IPS-NIHi7 (cell line): ENCODE measurements at regions not wholly inside any gene's neighbourhood (a gene's known extent, or its start where the extent isn't known, plus 50 kb on each side); places are given as distances from the start of the nearest gene placed in this dataset.
"Not testable (repeated sequence)": the region's sequence is repeated elsewhere in the genome, so short reads cannot be mapped to it uniquely, and the experiment has no call there.

Experiments
- DNase-seq: peaks from one replicate; pipeline ENCODE4 v3.0.0; 2012; ENCODE audit warnings: mixed read lengths; ENCODE audit errors: extremely low spot score

DNA sequence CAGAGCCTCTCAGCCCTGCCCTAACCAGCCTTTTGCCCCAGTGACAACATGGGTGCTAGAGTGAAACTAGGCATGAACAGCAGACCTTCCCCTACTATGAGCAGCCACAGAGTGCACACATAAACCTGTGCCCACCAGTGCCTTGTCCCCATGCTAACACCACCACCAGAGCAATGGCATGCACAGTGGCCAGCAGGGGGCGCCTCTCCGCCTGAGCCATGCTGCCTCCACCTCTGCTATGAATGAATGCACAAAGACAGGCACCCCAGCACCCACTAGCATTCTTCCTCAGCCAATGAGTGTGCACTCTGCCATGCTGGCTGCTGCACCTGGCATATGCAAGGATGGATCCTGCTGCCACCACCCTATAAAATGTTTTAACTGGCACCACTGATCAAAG lies 286.9 kb upstream of the FGF16 start:
- DNase-seq: peak; percentile 38

DNA sequence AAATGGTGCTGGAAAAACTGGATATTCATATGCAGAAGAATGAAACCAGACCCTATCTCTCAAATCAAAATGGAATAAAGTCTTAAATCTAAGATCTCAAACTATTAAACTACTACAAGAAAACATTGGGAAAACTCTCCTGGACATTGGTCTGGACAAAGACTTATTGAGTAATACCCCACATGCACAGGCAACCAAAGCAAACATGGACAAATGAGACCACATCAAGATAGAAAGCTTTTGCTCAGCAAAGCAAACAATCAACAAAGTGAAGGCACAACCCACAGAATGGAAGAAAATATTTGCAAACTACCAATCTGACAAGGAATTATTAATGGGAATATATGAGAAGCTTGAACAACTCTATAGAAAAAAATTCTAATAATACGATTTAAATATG lies 284.4 kb upstream of the FGF16 start:
- no peak for DNase-seq

DNA sequence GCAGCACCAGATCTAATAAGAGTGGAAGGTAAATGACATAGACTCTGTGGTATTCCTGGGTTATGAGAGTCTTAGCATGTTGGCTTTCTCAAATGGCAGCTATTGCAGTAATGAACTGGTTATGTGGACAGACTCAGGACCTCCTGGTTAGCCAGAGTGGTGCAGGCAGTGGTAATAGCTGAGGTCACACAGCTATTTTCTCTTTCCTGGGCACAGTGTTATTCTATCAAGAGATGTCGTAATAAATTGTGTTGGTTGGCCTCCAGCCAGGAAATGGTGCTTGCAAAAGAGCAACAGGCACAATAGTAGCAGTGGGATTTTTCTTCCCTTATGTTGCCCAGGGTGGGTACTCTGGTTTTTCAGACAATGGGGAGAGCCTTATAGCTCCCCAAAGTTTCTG lies 279.2 kb upstream of the FGF16 start:
- no peak for DNase-seq

DNA sequence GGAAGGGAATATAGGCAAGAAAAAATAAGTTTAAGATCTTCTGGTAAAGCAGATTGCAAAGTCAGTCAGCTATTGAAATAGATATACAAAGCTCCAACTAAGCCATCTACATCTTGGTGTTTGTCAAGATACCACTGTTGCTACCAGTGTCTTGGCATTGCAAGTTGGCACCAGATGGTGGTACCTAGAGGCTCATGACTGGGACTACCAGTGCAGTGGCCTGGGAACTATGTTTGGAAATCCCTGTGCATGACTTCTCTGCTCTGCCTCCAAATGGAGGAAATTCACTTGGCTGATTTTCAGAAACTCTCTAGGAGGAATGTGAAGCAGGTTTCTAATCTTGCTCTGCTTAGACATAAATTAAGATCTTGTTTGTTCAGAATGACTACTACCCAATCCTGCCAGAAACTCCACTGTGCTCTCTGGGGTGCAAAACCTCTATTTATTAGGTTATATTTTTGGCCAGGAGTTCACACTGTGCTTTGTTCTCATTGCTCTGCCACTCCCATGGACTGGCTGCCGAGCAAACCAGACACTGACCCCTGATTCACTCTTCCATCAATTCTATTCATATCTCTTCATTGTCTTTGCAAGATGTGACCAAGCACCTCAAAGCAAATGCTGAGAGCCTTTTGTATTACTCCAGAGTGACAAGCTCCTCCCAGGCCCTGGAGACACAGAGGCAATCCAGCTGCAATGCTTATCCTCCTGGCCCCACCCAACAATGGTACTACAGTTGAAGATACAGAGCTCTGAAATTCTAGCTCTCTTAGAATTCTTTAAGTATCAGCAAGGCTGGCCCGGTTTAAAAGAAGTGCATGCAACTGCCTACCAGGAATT lies 272.3 kb upstream of the FGF16 start:
- no peak for DNase-seq

DNA sequence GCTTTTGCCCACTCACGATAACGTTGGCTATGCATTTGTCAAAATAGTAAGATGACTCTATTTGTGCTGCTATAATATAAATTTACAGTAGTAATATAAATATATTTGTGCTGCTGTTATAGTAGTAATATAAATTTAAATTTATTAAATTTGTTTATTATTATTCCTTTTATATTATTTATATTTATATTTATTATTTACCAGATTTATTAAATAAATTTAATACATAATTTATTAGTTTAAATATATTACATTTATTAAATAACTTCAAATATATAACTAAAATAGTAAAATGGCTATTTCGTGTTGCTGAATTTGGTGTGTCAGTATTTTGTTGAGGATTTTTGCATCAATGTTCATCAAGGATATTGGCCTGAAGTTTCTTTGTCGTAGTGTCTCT lies 246.5 kb upstream of the FGF16 start:
- DNase-seq: no peak

DNA sequence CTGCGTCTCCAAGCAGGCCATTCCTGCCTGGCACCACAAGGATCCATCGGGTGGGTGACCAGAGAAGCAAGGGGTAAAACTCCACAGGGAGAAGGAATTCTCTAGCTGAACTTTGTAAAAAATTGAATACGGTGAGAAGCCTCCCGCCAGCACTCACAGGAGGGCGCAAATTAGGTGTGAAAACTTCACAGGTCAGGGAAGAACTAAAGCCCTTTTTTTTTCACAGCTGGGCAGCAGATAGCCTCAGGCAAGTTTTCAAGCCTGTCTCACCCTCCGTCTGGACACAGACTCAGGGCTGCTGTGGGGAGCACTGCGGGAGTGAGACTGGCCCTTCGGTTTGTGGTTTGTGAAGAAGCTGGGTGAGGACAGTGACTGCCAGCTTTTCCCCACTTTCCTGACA lies 224.1 kb upstream of the FGF16 start:
- DNase-seq: peak; percentile 22

DNA sequence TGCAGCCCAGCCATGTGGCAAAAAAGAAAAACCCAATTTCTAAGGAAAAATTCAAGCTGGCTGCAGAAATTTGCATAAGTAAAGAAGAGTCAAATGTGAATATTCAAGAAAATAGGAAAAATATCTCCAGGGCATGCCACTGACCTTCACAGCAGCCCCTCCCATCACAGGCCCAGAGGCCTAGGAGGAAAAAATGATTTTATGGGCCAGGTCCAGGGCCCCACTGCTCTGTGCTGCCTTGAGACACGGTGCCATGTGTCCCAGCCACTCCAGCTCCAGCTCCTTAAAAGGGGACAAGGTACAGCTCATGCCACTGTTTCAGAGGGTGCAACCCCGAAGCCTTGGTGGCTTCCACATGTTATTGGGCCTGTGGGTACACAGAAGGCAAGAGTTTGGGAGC lies 182.7 kb upstream of the FGF16 start:
- DNase-seq: no peak

DNA sequence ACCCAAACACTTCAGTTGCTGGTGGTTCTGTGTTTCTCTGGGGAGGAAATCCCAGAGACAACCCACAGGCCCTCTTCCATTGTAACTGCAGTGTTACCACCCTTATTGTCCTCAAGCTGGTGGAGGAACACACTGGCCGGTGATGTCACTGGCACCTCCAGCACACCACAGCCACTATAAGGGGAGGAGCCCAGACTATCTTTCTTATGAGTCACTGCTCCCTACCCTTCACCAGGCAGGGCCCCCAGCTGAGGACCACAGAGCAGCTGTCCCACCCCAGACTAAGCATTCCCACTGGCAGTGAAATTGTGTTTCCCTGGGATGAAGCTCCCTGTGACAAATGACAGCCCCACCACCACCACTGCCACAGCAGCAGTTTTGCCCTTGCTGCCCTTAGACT lies 171.8 kb upstream of the FGF16 start:
- DNase-seq: no peak

DNA sequence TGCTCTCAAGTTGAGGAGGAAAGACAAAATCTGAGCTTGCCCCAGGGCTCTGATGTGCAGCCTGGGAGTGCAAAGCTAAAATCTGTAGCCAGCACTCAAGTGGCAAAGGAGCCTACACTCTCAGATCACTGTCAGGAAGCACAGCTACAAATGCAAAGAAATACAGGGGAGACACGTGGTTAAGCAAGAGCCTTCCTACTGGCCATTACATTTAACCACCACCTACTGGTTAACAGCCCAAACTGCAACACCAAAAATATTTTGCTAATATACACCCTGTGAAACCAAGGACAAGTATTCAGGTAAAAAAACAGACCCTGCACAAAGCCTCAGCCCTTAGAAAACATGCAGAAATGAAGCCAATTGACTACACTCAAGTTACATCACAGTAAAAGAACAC lies 170.4 kb upstream of the FGF16 start:
- no peak for DNase-seq

DNA sequence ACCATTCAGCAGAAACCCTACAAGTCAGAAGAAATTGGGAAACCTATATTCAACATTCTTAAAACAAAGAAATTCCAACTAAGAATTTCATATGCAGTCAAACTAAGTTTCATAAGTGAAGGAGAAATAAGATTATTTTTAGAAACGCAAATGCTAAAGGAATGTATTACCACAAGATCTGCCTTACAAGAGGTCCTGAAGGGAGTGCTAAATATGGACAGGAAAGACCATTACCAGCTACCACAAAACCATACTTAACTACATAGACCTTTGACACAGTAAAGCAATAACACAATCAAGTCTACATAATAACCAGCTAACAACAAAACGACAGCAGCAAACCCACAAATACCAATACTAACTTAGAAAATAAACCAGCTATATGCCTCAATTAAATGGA lies 169.3 kb upstream of the FGF16 start:
- DNase-seq: no peak

DNA sequence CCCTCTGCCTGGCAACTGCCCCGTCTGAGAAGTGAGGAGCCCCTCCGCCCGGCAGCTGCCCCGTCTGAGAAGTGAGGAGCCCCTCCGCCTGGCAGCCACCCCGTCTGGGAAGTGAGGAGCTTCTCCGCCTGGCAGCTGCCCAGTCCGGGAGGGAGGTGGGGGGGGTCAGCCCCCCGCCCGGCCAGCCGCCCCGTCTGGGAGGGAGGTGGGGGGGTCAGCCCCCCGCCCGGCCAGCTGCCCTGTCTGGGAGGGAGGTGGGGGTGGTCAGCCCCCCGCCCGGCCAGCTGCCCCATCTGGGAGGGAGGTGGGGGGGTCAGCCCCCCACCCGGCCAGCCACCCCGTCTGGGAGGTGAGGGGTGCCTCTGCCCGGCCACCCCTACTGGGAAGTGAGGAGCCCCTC lies 167.8 kb upstream of the FGF16 start:
- not testable (repeated sequence) for DNase-seq

DNA sequence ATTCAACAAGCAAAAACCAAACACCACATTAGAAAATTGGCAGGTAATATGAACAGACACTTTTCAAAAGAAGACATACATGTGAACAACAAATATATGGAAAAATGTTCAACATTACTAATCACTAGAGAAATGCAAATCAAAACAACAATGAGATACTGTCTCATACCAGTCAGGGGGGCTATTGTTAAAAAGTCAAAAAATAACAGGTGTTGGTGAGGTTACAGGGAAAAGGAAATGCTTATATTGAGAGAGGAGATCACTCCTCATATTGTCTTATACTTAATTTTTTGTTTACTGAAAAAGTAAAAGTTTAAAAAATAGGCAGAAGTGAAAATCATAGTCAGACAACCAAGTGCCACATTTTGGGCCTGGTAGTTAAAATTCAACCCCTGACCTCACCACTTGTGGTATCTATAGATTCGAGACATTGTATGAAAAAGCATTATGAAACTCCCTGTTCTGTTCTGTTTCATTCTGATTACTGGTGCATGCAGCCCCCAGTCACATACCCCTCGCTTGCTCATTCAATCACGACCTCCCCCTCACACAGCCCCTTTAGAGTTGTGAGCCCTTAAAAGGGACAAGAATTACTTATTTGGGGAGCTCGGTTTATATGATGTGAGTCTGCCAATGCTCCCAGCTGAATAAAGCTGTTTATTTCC lies 153.7 kb upstream of the FGF16 start:
- no peak for DNase-seq

DNA sequence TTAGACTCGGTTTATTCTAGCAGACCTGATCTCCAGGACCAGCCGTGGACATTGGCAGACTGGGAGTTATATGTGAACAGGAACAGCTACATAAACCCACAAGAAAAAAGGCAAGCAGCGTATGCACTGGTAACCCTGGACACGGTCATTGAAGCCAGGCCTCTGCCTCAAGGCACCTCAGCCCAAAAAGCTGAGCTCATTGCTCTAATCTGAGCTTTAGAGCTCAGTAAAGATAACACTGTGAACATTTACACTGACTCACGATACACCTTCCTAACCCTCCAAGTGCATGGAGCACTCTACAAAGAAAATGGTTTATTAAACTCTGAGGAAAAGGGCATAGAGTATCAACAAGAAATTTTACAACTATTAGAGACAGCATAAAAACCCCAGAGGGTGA lies 148.9 kb upstream of the FGF16 start:
- DNase-seq: no peak

DNA sequence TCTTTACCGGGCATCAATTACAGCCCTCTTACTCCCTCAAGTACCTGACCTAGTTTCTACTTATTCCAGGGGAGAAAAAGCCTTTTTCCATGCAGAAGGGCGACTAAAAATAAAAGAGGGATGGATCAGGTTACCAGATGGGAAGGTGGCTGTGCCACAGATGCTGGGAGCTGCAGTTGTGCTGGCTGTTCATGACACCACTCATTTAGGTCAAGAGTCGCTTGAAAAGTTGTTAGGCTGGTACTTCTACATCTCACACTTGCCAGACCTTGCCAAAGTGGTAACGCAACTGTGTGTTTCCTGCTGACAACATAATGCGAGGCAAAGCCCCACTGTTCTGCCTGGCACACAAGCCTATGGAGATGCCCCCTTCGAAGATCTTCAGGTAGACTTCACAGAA lies 148.4 kb upstream of the FGF16 start:
- no peak for DNase-seq

DNA sequence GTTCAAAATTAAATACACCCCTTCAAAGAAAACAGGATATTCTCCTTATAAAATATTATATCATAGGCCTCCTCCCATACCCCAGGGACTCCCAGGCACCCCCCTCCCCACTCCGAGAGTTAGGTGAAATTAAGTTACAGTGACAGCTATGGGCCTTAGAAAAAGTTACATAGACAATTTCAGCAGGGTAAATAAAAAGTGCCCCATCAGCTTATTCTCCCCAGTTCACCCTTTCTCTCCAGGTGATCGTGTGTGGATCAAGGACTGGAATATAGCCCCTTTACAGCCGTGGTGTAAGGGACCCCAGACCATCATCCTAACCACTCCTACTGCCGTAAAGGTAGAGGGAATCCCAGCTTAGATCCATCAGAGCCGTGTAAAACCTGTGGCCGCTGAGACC lies 147.6 kb upstream of the FGF16 start:
- no peak for DNase-seq

DNA sequence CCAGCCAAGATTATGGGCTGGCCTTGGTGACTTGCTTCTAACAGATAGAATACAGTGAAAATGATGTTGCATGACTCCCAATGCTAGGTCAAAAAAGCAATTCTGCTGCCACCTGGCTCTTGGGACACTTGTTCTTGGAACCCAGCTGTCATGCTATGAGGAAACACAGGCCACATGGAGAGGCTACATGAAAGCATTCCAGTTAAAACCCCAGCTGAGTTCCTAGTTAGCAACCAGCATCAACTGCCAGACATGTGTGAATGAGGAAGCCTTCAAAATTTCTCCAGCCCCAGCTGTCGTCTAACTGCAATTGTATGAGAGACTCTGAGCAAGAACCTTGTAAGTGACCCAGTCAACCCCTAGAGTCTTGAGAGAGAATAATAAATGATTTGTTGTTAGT lies 105.2 kb upstream of the FGF16 start:
- DNase-seq: peak; percentile 11

DNA sequence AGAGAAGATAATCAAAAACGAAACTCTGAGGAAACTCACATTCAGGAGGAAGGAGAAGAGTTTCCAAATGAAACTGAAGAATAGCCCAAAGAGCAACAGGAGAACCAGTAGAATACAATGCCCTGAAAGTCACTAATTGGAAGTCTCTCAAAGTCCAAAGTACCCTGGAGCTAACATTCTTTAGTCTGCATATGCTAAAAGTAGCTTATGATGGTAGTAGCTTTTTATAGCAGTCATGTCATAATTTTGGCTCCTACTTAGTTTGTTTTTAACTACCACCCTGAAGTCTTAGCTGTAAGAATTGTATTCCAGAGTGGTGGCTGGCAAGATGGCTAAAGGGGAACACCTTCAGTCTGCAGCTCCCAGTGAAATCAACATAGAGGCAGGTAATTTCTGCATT lies 100.3 kb upstream of the FGF16 start:
- DNase-seq: no peak

DNA sequence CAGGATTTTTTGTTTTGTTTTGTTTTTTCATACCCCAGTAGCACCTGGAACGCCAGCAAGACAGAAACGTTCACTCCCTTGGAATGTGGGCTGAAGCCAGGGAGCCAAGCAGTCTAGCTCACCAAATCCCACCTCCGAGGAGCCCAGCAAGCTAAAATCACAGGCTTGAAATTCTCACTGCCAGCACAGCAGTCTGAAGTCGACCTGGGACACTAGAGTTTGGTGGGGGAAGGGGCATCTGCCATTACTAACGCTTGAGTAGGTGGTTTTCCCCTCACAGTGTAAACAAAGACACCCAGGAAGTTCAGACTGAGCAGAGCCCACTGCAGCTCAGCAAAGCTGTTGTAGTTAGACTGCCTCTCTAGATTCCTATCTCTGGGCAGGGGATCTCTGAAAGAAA lies 99.6 kb upstream of the FGF16 start:
- DNase-seq: no peak

DNA sequence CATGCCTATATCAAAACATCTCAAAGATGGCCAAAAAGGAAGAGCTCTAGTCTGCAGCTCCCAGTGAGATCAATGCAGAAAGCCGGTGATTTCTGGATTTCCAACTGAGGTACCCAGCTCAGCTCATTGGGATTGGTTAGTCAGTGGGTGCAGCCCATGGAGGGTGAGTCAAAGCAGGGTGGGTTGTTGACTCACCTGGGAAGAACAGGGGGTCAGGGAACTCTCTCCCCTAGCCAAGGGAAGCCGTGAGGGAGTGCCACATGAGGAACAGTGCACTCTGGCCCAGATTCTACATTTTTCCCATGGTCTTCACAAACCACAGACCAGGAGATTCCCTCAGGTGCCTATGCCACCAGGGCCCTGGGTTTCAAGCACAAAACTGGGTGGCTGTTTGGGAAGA lies 57.3 kb upstream of the FGF16 start:
- no peak for DNase-seq

DNA sequence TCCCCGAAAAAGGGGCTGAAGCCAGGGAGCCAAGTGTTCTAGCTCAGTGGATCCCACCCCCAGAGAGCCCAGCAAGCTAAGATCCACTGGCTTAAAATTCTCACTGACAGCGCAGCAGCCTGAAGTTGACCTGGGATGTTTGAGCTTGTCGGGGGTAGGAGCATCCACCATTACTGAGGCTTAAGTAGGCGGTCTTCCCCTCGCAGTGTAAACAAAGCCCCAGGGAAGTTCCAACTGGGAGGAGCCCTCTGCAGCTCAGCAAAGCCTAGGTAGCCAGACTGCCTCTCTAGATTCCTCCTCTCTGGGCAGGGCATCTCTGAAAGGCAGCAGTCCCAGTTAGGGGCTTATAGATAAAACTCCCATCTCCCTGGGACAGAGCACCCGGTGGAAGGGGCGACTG lies 56.8 kb upstream of the FGF16 start:
- not testable (repeated sequence) for DNase-seq

DNA sequence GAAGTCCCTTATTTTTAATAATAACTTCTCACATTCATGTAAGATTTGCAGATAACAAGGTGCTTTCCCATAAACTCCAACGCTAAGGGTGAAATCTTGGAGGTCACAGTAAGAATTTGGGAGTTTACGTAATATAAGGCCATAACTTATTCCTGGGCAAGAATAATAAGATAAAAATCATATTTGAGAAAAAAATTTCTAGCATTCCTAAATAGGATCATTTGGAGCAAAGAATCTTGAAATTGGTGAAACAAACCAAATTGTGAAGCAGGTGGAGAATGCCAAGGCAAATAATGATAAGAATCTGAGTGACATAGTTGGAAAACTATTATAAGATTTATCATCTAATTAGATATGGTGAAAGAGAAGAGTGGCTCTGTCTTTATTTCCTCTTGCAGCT lies 50.4 kb upstream of the FGF16 start:
- DNase-seq: no peak
